Omental fat pad (tissue), 3 donors: ENCODE measurements at regions not wholly inside any gene's neighbourhood (a gene's known extent, or its start where the extent isn't known, plus 50 kb on each side); places are given as distances from the start of the nearest gene placed in this dataset.

Source experiments
- ATAC-seq: fragments of 150-250 bp; one replicate; pipeline ENCODE4 v1.9.1; 2016; ENCODE audit warnings: mild to moderate bottlenecking, moderate library complexity; ENCODE audit not compliant: low FRiP score
- DNase-seq: peaks from one replicate; pipeline ENCODE4 v3.0.0-alpha.2; 2019; ENCODE audit warnings: low spot score
- TF ChIP-seq, protein P1 (sequence below), 3 donors: fragments of 450-650 bp; IDR thresholded peaks; one replicate each; pipeline ENCODE4 v1.5.1; 2016 to 2017; ENCODE audit warnings: antibody characterized with exemption in 3 of 3, mild to moderate bottlenecking in 3 of 3, moderate library complexity in 2 of 3

DNA sequence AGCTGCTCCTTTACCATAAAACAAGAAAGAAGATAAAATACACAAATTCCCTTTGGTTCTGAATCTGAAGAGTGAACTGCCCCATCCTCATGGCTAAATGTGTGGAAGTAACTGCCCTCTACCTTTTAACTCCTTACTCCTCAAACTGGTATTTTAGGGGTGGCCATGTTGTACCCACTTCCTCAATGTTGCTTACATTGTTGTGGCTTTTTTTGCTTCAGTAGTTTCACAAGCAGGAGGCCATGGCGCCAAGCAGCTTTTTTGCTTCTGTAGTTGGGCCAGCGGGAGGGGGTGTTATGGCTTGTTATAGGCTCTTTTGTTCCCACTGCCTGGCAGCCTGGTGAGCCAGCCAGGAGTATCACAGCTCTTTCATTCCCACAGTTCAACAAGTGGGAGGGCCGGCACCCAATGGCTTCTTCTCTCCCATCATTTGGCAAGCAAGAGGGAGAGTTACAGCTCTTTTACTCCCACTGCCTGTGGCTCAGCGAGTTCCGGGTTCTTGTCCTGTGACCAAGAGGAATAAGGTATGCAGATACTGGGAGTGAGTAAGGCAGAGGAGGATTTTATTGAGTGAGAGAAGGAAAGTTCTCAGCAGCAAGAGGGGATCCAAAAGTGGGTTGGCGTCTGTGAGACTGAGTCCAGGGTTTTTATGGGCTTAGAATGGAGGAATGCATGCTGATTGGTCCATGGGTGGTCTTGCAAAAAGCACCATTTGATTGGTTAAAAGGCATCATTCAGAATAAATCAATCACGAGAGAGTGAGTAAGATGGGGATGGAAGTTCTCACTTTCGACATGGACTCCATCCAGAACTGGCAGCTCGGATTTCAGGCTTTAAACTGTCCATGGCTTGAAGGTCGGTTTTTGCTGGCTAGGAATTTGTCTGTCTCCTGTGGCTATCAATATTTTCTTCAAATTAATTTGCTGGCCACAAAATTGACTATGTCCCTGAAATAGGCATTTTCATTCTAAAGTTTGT is 429.6 kb downstream of the HLX start:
- TF ChIP-seq, protein P1, sequence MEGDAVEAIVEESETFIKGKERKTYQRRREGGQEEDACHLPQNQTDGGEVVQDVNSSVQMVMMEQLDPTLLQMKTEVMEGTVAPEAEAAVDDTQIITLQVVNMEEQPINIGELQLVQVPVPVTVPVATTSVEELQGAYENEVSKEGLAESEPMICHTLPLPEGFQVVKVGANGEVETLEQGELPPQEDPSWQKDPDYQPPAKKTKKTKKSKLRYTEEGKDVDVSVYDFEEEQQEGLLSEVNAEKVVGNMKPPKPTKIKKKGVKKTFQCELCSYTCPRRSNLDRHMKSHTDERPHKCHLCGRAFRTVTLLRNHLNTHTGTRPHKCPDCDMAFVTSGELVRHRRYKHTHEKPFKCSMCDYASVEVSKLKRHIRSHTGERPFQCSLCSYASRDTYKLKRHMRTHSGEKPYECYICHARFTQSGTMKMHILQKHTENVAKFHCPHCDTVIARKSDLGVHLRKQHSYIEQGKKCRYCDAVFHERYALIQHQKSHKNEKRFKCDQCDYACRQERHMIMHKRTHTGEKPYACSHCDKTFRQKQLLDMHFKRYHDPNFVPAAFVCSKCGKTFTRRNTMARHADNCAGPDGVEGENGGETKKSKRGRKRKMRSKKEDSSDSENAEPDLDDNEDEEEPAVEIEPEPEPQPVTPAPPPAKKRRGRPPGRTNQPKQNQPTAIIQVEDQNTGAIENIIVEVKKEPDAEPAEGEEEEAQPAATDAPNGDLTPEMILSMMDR (IDR thresholded peaks at IDR 0.05) = no peak
- no peak for ATAC-seq

DNA sequence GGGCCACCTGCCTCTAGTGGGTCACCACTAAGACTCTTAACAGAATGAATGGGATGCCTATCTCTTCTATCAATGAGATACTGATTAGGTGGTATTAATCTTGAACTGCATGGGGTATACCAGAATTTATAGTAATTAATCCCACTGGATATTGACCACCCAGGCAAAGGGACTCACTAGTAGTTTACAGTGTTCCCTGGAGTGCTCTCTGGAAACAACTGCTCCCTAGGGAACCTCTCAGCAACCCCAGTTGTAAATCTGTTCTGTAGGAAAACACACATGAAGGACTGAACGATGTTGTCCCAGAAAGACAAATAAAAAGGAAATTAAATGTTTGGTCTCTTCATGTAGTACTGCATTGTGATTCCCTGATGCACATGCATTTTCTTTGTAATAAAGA is 430.5 kb downstream of the HLX start:
- TF ChIP-seq, protein P1 (IDR thresholded peaks at IDR 0.05) = no peak
- no peak for ATAC-seq

More for the DNA sequence above, 429.6 kb downstream of the HLX start:
- DNase-seq = no peak

DNA sequence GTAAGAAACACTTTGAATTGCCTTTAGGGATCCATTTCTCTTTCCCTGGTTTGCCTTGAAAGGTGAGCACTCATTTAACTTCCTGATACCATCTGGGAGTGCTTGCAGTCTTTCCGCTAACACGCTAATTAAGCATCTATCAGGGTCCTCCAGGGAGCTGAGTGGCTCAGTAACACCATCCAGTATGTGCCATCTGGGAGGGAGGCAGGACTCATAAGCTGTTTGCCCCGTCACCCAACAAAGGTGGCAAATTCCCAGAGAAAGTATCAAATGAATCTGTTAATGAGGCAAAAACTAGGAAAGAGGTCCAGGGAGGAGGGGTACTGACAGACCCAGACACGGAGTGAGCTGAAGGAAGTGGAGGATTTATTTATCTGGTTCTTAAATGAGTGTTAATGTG is 430.9 kb downstream of the HLX start:
- ATAC-seq (no peak), DNase-seq (no peak)
- TF ChIP-seq, protein P1 (IDR thresholded peaks at IDR 0.05) = no peak

More for the DNA sequence above, 430.5 kb downstream of the HLX start:
- no peak for DNase-seq

DNA sequence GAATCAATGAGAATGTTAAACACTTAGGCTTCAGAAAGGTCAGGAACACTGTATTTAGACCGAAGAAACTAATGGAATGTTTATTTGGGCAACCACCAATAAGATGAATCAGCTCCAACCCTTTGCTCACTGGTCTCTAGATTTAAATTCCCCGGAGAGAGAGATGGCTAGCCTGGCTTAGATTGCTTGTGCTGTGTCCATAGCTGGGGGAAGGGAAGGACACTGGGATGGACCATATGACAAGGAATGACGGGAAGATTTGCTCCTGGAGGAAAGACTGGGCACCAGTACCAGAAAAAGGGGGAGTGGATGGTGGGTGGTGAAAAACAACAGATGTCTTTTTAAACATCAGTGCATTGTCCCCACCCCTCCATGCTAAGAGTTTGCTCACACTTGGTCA is 426.6 kb downstream of the DUSP10 start:
- TF ChIP-seq, protein P1 (IDR thresholded peaks at IDR 0.05) = no peak
- DNase-seq (no peak), ATAC-seq (peak; percentile 78)

DNA sequence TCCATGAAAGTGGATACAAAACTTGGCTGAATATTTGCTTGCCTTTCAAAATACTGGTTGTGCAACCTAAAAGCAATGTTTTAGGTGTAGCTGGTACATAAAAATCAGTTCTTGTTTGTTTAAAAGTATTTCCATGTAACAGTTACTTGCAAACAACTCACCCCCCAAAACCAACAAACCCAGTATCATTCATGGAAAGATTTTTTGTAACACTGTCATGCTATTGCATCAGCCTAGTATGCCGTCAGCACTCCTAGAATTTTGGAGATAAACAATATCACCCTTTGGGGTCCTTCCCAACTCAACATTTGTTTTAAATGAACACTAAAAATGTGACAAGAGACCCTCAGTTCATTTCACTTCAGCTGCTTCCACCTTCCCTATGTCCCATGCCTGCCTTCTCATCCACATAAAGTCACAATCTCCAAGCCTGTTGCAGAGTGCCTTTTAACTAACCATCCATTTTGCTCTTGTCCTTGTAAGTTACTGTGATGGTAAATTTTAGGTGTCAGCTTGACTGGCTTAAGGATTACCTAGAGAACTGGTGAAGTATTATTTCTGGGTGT is 425.3 kb downstream of the DUSP10 start:
- no peak for DNase-seq
- peak; percentile 49 for ATAC-seq
- TF ChIP-seq, protein P1 (IDR thresholded peaks at IDR 0.05) = no peak

DNA sequence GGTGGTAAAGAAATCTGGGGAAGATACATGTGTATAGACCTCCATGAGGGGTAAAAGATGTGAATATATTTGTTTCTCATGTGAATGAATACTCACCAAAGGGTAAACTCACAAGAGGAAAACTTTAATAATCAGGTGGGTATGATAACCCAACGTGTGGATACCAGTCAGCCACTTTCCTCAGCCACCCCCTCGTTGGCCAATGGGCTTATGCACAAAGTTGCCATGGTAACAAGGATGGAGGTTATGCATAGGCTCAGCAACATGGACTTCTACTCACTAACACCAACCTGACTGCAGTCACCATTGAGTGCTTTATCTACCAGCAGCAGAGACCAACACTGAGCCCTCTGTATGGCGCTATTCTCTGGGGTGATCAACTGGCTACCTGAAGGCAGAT is 424.4 kb downstream of the DUSP10 start:
- TF ChIP-seq, protein P1 (IDR thresholded peaks at IDR 0.05) = no peak
- ATAC-seq (no peak), DNase-seq (no peak)
